GM10248 (cell line): ENCODE measurements at regions not wholly inside any gene's neighbourhood (a gene's known extent, or its start where the extent isn't known, plus 50 kb on each side); places are given as distances from the start of the nearest gene placed in this dataset.

ENCODE experiments used
- CTCF ChIA-PET: fragments of 300-600 bp; sonication (Branson Sonifier 250); formaldehyde crosslinking; extraction: SDS; loops from one replicate; lab custom pipeline; 2021; ENCODE audit warnings: antibody characterized with exemption; lab: Yijun Ruan, JAX
- POLR2A ChIA-PET: fragments of 350-650 bp; sonication (Branson Sonifier 250); formaldehyde crosslinking; extraction: SDS; loops from one replicate; lab custom pipeline; 2020; ENCODE audit warnings: antibody characterized with exemption; lab: Yijun Ruan, JAX
- DNase-seq: peaks from one replicate; pipeline ENCODE4 v3.0.0; 2012; ENCODE audit errors: extremely low spot score
- TF ChIP-seq, protein P1 (sequence below): IDR thresholded peaks from 2 replicates; pipeline ENCODE4 v1.5.1; 2012; ENCODE audit warnings: mild to moderate bottlenecking, low read depth; ENCODE audit errors: extremely low read depth, missing control alignments, control extremely low read depth

DNA sequence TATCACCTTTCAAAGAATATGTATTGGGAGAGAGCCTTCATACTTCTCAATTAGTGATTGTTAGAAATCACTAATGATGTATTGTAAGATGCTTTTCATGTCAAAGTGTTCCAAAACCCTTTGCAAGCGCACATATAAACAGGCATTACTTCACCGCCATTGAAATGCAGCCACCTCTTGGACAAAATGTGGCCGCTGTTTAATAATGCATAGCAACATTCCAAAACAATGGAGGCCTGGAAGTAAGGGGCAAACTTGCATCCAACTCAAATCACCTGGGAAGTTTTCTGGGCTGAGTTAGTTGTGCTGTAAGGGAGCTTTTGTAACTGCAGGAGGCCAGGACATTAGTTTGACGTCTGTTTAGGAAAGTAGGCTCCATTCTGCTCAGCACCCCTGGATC is 438.1 kb downstream of the FGF9 start:
- TF ChIP-seq, protein P1, sequence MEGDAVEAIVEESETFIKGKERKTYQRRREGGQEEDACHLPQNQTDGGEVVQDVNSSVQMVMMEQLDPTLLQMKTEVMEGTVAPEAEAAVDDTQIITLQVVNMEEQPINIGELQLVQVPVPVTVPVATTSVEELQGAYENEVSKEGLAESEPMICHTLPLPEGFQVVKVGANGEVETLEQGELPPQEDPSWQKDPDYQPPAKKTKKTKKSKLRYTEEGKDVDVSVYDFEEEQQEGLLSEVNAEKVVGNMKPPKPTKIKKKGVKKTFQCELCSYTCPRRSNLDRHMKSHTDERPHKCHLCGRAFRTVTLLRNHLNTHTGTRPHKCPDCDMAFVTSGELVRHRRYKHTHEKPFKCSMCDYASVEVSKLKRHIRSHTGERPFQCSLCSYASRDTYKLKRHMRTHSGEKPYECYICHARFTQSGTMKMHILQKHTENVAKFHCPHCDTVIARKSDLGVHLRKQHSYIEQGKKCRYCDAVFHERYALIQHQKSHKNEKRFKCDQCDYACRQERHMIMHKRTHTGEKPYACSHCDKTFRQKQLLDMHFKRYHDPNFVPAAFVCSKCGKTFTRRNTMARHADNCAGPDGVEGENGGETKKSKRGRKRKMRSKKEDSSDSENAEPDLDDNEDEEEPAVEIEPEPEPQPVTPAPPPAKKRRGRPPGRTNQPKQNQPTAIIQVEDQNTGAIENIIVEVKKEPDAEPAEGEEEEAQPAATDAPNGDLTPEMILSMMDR = no peak
- CTCF ChIA-PET = interaction anchor here (0.8 to 3.0 kb wide), 5 partner anchors 7 to 34 kb away, joined by 3 to 11 read pairs (median 5); no protein-coding TSS in a partner anchor
- POLR2A ChIA-PET = no interaction called here
- DNase-seq = no peak

DNA sequence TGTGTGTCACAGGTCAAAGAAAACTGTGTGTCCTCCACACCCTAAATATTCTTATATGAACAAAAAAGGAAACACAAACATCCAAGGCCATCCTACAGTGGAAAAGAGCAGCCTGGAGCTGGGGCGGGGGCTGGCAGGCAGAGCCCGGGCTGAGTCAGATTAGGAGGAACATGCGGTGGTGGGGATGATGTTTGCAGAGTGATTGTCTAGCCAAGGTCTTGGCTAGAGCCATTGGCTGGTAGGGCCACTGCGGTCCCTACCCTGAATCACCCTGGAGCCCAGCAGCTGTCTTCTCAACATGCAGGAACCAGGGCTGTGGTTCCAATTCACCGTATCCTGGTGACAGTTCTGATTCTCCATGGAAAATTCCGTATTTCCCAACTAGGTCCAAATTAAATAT is 439.5 kb downstream of the FGF9 start:
- CTCF ChIA-PET = interaction anchor here (1.2 to 1.9 kb wide), 2 partner anchors 9 to 11 kb away, joined by 3 to 5 read pairs; no protein-coding TSS in a partner anchor
- DNase-seq = no peak
- TF ChIP-seq, protein P1 = no peak
- POLR2A ChIA-PET = no interaction called here

DNA sequence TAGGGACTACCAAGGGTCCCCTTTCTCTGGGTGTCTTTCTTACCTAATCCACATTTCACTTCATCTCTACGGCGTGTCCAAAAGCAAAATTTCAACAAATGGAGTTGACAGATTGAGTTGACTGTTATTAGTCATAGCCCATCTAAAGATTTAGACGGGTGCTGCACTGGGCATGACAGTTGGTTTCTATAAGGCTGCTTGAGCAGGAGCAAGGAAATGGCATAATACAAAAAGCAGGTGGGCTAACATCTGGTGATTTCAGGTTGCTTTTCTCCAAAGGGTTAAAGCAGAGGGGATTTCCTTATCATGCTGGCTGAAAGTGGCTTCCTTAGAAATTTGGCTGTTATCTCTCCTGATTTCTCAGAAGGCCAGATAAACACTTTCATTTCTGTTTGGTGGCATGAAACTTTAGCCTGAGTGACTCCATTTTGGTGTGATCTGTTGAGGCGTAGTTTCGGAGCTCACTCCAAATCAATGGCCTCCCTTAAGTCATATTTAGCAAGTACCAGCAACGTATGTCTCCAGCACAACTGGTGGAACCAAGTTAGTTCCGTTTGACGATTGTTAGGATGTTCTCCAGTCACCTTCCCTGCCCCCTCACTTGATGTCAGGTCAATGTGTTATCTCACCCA is 440.4 kb downstream of the FGF9 start:
- ChIA-PET POLR2A (no interaction called here), CTCF (interaction anchor here (1.9 kb wide), 1 partner anchor 10 kb away, joined by 5 read pairs; no protein-coding TSS in a partner anchor)
- TF ChIP-seq, protein P1 = no peak
- no peak for DNase-seq

DNA sequence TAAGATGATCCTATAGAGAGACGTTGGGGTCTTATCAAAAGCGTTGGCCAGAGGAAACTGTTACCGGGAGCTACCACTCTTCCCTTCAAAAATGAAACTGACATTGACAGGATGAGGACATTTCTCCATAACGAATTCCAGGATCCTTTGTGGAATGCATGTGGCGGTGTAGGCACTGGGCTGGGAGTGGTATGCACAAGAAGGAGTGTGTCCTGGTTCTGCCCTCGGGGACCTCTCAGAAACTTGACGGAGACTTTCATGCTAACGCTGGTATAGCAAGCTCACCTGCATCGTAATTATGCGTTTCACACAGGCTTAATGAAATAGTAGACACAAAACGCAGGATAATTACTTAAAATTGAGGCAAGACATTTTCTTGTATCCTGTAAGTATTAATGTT is 441.1 kb downstream of the FGF9 start:
- TF ChIP-seq, protein P1 = no peak
- DNase-seq = no peak
- ChIA-PET CTCF (no interaction called here), POLR2A (no interaction called here)

DNA sequence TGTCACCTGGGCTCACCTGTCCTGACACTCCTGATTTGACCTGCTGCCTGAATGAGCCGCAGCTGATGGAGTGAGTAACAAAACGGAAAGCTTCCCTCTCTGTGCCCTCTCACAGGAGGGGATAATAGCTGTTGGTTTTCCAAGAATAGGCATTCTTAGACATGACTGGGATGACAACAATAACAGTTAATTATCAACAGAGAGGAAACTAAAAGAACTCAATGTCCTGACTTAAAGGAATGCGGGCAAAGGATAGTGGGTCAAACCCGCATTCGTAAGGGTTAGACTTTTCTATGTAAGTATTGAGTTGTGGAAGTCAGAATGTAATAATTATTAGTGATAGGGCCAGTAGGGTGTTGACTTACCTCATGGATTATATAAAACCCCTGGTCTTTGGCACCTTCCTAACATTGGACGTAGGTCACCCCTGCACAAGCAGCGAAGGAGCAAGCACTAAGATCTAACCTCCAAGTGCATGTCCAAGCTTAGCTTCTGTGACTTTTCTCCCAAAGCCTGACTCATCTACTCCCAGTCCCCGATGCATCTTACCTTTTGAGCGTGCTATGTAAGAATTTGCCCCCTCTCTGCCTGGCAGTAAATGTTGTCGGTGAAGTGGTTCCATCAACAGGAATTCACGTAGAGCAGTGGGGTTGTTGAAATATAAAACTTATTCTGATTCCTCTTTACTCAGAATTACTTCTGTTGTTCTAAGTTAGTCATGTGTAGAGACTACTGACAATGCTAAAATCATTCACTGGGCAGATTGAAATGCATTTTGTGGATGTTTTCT is 442.3 kb downstream of the FGF9 start:
- DNase-seq = no peak
- POLR2A ChIA-PET = no interaction called here
- CTCF ChIA-PET = interaction anchor here (1.4 kb wide), 1 partner anchor 12 kb away, joined by 4 read pairs; no protein-coding TSS in a partner anchor
- TF ChIP-seq, protein P1 = no peak

DNA sequence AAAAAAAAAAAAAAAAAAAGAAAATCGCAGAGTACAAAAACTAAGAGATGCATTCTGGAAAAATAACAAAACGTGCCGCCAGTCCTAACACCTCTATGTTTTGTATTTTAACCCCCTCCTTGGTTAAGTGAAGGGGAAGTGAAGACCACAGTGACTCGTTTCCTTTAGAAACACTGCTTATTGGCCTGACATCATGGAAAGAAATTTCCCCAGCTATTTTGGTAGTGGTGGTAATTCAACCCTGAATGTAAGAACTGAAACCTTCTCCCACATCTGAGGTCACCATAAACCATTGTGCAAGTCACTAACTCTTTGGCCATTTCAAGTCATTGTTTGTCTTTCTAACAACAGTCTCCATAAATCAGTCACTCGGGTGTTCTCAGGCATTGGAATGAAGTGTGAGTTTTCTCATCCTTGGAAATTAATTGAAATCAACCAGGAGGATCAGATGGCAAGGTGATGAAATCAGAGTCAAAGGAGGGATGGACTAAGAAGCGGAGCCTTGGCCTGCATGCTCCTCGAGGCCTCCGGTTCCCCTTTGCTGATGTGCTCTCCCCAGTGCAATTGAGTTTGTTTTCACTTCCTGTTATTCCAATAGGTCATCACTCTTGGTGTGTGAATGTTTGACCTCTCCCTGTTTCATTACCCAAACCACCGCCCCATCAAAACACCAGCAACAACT is 443.9 kb downstream of the FGF9 start:
- TF ChIP-seq, protein P1 = no peak
- peak; percentile 80 for DNase-seq
- CTCF ChIA-PET = interaction anchor here (1.4 kb wide), 1 partner anchor 13 kb away, joined by 4 read pairs; no protein-coding TSS in a partner anchor
- POLR2A ChIA-PET = interaction anchor here (0.6 kb wide), 1 partner anchor 1057 kb away, joined by 3 read pairs; no protein-coding TSS in a partner anchor
